Limb (tissue), 2 donors: ENCODE measurements at regions not wholly inside any gene's neighbourhood (a gene's known extent, or its start where the extent isn't known, plus 50 kb on each side); places are given as distances from the start of the nearest gene placed in this dataset.
"Not testable (repeated sequence)": the region's sequence is repeated elsewhere in the genome, so short reads cannot be mapped to it uniquely, and the experiment has no call there.

Source experiments
- DNase-seq, 2 donors: peaks; one replicate each; pipeline ENCODE4 v3.0.0-alpha.2; 2016; ENCODE audit errors: extremely low spot score in 2 of 2

DNA sequence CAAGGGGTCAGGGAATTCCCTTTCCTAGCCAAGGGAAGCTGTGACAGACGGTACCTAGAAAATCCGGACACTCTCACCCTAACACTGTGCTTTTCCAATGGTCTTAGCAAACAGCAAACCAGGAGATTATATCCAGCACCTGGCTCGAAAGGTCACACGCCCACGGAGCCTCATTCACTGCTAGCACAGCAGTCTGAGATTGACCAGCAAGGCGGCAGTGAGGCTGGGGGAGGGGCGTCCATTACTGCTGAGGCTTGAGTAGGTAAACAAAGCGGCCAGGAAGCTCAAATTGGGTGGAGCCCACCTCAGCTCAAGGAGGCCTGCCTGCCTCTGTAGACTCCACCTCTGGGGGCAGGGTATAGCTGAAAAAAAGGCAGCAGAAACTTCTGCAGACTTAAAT, 447.3 kb downstream of the RSL24D1 start:
- DNase-seq, result not testable (repeated sequence)

DNA sequence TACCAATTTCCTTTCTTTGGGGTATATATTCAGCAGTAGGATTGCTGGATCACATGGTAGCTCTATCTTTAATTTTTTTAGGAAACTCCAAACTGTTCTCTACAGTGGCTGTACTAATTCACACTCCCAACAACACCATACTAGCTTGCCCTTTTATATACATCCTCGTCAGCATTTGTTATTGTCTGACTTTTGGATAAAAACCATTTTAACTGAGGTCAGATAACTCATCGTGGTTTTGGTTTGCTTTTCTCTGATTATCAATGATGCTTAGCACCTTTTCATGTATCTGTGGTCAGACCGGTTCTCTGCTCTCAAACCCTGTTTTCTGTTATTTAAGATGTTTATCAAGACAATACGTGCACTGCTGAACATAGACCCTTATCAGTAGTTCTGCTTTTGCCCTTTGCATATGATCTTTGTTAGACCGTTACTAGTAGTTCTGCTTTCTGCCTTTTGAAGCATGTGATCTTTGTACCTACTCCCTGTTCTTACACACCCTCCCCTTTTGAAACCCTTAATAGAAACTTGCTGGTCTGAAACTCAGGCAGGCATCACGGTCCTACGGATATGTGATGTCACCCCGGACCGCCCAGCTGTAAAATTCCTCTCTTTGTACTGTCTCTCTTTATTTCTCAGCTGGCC, 474.3 kb downstream of the RSL24D1 start:
- no peak for DNase-seq

DNA sequence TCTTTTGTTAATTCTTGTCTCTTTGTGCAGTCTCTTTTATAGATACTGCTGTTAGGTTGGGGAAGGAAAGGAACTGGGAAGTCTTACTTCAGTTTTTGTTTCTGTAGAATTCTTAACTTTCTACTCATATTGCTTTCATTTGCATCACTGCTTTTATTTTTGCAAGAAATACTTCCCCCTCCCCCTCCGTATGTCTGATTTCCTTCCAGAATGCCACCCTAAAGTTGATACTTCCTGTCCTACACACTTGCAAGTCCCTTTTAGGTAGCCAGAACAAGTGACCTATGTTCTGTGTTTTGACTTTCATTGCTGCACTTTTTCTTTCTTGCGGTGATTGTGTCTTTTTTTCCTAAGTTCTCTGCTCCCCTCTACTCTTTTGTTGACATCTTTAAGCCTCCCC, 477.4 kb downstream of the RSL24D1 start:
- DNase-seq, result no peak

DNA sequence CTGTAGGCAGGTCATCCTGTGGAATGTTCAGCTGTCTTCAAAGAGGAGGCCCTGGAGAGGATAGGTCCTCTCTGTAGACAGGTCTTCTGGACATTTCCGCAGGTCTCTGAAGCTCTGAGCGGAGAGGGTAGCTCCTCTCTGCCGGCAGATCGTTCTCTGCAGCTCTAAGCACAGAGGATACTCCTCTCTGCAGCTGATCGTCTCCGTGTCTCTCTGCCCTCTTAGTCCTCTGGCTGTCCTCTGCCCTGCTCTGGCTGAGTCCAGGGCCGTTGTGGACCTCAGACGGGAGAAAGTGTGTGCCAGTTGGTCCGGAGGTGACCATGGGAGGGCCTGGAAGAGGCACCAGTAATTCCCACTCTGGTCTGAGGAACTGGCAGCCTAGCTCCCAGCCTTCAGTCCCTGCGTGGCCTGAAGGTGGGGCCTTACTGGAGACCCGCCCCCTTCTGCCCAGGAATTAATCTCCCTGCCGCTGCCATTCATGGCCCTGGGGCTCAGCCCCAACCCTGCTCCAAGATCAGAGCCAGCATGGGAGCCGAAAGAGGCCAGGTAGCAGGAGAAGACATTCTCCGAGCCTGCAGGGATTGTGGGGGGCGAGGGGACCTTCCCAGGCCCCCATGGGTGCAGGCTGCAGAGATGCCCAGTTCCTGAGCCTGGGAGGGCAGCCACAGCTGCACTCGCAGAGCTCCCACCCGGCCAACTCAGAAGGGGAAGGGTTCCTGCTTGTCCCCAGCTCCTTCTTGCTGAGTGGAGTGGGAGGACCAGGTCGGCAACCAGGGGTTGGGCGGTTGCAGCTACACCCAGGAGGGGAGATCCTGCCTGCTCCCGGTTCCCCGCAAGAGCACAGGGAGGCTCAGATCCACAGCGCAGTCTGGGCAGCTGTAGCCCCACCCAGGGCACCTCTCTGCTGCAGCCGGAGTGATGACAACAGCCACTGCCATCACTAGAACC, 488.7 kb downstream of the RSL24D1 start:
- no peak for DNase-seq

DNA sequence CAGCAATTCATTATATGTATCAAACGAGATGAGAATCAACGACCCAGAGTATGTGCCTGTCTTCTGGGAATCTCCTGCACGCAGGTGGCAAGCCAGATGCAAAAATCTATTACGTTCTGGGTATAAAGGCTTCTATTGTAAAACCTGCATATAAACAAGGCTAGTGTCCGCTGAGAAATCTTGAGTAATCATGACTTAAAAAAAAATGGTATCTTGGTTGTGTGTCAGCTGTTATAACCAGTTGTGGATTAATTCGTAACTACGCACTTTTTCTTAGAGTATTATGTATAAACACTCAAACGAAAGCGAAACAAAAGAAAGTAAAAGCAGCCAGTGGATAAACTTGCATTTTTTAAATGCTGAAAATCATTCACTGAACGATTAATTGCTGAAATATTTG, 509.1 kb downstream of the RSL24D1 start:
- DNase-seq, result no peak
